SH-SY5Y (cell line): ENCODE measurements at regions not wholly inside any gene's neighbourhood (a gene's known extent, or its start where the extent isn't known, plus 50 kb on each side); places are given as distances from the start of the nearest gene placed in this dataset.

Experiments used
- GATA2 ChIP-seq: IDR thresholded peaks from 2 replicates; pipeline ENCODE4 v1.6.1; 2011; ENCODE audit warnings: mild to moderate bottlenecking, low read depth, low read length
- GATA3 ChIP-seq: IDR thresholded peaks from 2 replicates; pipeline ENCODE4 v1.6.1; 2011; ENCODE audit warnings: low read depth, mild to moderate bottlenecking, low read length, moderate library complexity

DNA sequence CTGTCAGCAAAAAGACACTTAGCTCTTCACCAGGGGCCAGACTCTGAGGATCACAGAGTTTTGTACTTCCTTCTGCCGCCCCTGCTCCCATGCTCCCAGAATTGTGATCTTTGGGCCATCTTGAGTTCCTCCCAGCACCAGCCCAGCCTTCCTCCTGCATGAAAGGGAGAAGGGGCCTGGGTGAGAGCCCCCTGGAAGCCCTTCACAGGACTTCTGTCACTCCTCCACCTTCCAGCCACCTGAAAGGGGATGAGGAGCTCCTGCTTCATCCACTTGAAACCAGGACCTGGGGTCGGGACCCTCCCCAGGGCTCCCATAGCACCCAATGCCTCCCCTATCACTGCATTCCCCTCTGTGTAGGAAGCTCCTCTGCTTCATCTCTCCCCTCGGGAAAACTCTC, 174.2 kb downstream of the BUD13 start:
- TF ChIP-seq GATA3 (no peak), GATA2 (no peak)
